ENCODE measurements at regions not wholly inside any gene's neighbourhood (a gene's known extent, or its start where the extent isn't known, plus 50 kb on each side); places are given as distances from the start of the nearest gene placed in this dataset.
A peak's percentile ranks its signal among the peaks of the same experiment; 100 is the strongest.

GRCh38 chr7:106776618-106777347, 88.3 kb upstream of the PIK3CG start:
- ATAC-seq: no peak
- H3K27ac Mint-ChIP-seq: no peak overlapping the region
- H3K9me3 Mint-ChIP-seq: peaks cover 13% of the 10 kb centered on the region
- peaks cover 47% of the 10 kb centered on the region for H3K4me1 Mint-ChIP-seq
- H3K27me3 Mint-ChIP-seq: no peaks in the 10 kb centered on the region
- H3K4me3 Mint-ChIP-seq: no peak overlapping the region
- H3K36me3 Mint-ChIP-seq (ENCODE audit: low read depth): peaks cover 9% of the 10 kb centered on the region
- DNase-seq: no peak

DNA sequence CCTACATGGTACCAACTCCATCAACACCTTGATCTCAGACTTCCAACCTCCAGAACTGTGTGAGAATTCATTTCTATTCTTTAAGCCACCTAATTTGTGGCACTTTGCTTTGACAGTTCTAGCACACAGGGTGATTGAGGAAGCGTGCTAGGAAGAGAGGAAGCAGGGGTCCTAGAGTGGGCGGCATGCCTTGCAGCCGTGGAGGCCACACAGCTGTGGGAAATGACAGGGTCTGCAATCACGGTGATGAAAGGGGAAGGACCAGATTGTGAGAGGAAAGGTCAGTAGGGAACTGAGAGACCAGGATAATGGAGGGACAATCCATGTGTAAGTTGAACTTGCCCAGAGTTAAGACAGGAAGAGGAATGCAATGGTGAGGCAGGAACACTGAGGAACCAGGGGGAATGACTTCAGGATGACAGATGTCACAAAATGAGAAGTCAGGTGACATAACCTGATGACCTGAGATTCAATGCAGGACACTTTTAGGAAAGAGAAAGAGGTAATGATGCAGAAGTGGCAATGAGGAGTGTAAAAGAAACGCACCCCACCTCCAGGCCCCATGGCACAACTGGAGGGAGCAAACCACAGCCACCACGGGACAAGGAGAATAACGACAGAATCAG, 87.3 kb upstream of the PIK3CG start:
- ATAC-seq: no peak
- no peak for DNase-seq
- Mint-ChIP-seq H3K9me3 (peaks cover 12% of the 10 kb centered on the region), H3K4me3 (no peak overlapping the region), H3K27ac (no peak overlapping the region), H3K36me3 (ENCODE audit: low read depth) (peaks cover 9% of the 10 kb centered on the region), H3K4me1 (peaks cover 39% of the 10 kb centered on the region), H3K27me3 (no peaks in the 10 kb centered on the region)

GRCh38 chr7:106778656-106779250, 86.3 kb upstream of the PIK3CG start:
- DNase-seq (no peak), ATAC-seq (no peak)
- Mint-ChIP-seq H3K9me3 (peaks cover 10% of the 10 kb centered on the region), H3K27me3 (no peaks in the 10 kb centered on the region), H3K4me1 (peaks cover 30% of the 10 kb centered on the region), H3K4me3 (no peak overlapping the region), H3K36me3 (ENCODE audit: low read depth) (peaks cover 9% of the 10 kb centered on the region), H3K27ac (no peak overlapping the region)

DNA sequence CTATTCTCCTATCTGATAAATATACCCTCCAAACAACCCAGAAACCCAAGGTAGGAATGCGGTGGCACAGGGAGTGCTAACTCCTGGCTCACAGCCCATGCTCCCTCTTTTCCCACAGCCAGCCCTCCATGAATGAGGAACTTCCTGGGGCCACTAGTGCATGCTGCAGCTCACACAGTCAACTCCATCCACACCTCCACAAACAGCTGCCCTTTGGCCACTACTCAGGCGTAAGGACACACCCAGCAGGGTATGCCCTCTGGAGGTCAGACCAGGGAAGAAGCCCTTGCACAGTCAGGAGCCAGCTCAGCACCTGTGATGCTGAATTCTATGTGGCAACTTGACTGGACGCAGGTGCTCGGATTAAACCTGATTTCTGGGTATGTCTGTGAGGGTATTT, 85.2 kb upstream of the PIK3CG start:
- no peaks in the 10 kb centered on the region for H3K27me3 Mint-ChIP-seq

GRCh38 chr7:106781007-106781406, 84.1 kb upstream of the PIK3CG start:
- Mint-ChIP-seq H3K36me3 (ENCODE audit: low read depth) (peaks cover 3% of the 10 kb centered on the region), H3K4me1 (peaks cover 8% of the 10 kb centered on the region), H3K27ac (no peak overlapping the region), H3K4me3 (no peak overlapping the region), H3K9me3 (peaks cover 10% of the 10 kb centered on the region), H3K27me3 (peaks cover 2% of the 10 kb centered on the region)
- ATAC-seq (no peak), DNase-seq (no peak)

More for the DNA sequence above, 85.2 kb upstream of the PIK3CG start:
- ATAC-seq (peak; percentile 54), DNase-seq (no peak)
- H3K4me1 Mint-ChIP-seq: peaks cover 19% of the 10 kb centered on the region
- peaks cover 10% of the 10 kb centered on the region for H3K9me3 Mint-ChIP-seq
- H3K4me3 Mint-ChIP-seq: no peak overlapping the region
- H3K27ac Mint-ChIP-seq: no peak overlapping the region
- H3K36me3 Mint-ChIP-seq (ENCODE audit: low read depth): peaks cover 5% of the 10 kb centered on the region

- Mint-ChIP-seq H3K4me1 (peaks cover 2% of the 10 kb centered on the region), H3K27me3 (peaks cover 2% of the 10 kb centered on the region), H3K9me3 (peaks cover 2% of the 10 kb centered on the region), H3K4me3 (no peak overlapping the region), H3K36me3 (ENCODE audit: low read depth) (no peaks in the 10 kb centered on the region), H3K27ac (no peak overlapping the region)
- ATAC-seq: no peak
- no peak for DNase-seq
Observed at GRCh38 chr7:106781828-106782544, 83.1 kb upstream of the PIK3CG start.

DNA sequence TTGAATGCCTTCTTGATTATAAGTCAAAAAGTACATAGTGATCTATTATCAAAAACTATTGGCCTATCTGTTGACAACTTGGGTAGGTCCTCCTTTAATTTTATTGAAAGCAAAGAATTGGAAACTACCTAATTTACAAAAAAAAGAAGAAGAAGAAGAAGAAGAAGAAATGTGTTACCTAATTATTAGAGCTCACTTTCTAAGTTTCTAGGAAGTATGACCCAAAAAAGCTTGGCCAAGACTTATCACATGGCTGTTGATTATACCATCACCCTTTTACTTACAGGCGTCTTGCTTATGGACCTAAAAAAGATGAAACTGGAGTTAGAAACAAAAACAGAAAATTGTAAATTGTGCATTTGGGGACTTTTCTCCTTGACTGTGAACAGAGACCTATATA, 81.8 kb upstream of the PIK3CG start:
- DNase-seq (no peak), ATAC-seq (no peak)
- no peaks in the 10 kb centered on the region for H3K36me3 Mint-ChIP-seq (ENCODE audit: low read depth)
- peaks cover 2% of the 10 kb centered on the region for H3K27me3 Mint-ChIP-seq
- H3K4me3 Mint-ChIP-seq: no peak overlapping the region
- no peaks in the 10 kb centered on the region for H3K9me3 Mint-ChIP-seq
- peaks cover 2% of the 10 kb centered on the region for H3K4me1 Mint-ChIP-seq
- no peak overlapping the region for H3K27ac Mint-ChIP-seq

DNA sequence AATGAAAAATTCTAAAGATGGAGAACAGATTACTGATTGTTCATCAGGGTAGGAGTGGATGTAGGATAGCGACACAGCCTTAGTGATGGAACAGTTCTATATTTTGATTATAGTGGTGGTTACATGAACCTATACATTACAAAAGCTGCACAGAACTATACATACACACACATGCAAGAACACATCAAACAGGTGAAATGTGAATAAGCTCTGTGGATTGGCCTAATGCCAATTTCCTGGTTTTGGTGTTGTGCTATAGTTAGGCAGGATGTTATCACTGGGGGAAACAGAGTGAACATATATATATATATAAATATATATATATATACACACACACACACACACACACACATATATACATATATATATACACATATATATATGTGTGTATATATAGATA, 76.4 kb upstream of the PIK3CG start:
- no peaks in the 10 kb centered on the region for H3K9me3 Mint-ChIP-seq
- H3K27ac Mint-ChIP-seq: no peak overlapping the region
- H3K4me1 Mint-ChIP-seq: peaks cover 3% of the 10 kb centered on the region
- H3K27me3 Mint-ChIP-seq: peaks cover 2% of the 10 kb centered on the region
- no peak for DNase-seq
- H3K4me3 Mint-ChIP-seq: no peak overlapping the region
- peaks cover 2% of the 10 kb centered on the region for H3K36me3 Mint-ChIP-seq (ENCODE audit: low read depth)
- no peak for ATAC-seq

DNA sequence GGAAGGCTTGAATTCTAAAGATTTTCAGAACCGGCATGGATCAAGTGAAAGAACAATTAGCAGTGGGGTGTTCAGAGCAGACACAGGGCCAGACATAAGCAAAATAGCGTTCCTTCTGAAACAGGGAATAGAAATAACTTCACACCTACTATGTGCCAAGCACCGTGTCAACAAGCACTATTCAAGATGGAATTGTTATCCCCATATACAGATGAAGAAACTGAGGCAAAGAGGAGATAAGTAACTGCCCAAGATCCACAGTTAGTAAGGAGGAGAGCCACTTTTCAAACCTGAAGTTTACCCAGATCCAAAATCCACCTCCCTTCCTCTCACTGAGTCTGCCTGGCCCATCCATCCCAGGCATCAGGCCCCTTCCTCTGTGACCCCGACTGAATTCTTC, 73.6 kb upstream of the PIK3CG start:
- Mint-ChIP-seq H3K4me3 (no peak overlapping the region), H3K36me3 (ENCODE audit: low read depth) (peaks cover 2% of the 10 kb centered on the region), H3K27ac (no peak overlapping the region), H3K27me3 (no peaks in the 10 kb centered on the region), H3K9me3 (no peaks in the 10 kb centered on the region), H3K4me1 (peaks cover 4% of the 10 kb centered on the region)
- ATAC-seq: no peak
- no peak for DNase-seq

DNA sequence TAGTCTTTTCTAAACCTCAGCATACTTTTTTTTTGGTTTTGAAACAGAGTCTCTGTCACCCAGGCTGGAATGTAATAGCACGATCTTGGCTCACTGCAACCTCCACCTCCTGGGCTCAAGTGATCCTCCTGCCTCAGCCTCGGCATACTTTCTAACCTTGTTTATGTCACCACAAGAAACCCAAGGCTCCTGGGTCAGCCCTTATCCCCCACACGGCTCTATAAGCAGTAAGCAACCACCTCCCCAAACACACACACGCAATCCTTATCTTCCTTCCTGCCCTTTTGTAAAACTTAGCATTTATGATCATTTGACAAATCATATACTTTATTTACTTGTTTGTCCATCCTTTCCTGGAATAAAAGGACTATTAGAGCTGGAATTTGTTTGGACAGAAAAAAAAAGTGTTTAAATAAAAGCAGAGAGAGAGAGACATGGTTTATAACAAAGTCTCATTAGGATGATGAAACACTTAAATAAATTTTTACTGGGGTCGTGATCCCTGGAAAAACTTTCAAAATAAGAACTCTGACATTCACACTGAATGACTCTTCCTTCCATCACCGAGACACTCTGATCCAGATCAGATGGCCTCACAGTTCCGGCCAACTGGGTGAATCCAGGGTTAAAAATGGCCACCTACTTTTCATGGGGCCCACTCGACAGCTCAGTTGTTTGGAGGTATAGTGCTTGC, 72.7 kb upstream of the PIK3CG start:
- H3K4me1 Mint-ChIP-seq: peaks cover 4% of the 10 kb centered on the region
- H3K4me3 Mint-ChIP-seq: no peak overlapping the region

GRCh38 chr7:106793015-106793975, 71.8 kb upstream of the PIK3CG start:
- Mint-ChIP-seq H3K4me3 (no peak overlapping the region), H3K27ac (no peak overlapping the region), H3K4me1 (peaks cover 4% of the 10 kb centered on the region), H3K27me3 (no peaks in the 10 kb centered on the region), H3K9me3 (peaks cover 9% of the 10 kb centered on the region), H3K36me3 (ENCODE audit: low read depth) (peaks cover 4% of the 10 kb centered on the region)
- DNase-seq: peak; percentile 48
- no peak for ATAC-seq

More for the DNA sequence above, 72.7 kb upstream of the PIK3CG start:
- Mint-ChIP-seq H3K27ac (no peak overlapping the region), H3K9me3 (peaks cover 7% of the 10 kb centered on the region), H3K27me3 (no peaks in the 10 kb centered on the region), H3K36me3 (ENCODE audit: low read depth) (peaks cover 2% of the 10 kb centered on the region)
- DNase-seq (no peak), ATAC-seq (no peak)

DNA sequence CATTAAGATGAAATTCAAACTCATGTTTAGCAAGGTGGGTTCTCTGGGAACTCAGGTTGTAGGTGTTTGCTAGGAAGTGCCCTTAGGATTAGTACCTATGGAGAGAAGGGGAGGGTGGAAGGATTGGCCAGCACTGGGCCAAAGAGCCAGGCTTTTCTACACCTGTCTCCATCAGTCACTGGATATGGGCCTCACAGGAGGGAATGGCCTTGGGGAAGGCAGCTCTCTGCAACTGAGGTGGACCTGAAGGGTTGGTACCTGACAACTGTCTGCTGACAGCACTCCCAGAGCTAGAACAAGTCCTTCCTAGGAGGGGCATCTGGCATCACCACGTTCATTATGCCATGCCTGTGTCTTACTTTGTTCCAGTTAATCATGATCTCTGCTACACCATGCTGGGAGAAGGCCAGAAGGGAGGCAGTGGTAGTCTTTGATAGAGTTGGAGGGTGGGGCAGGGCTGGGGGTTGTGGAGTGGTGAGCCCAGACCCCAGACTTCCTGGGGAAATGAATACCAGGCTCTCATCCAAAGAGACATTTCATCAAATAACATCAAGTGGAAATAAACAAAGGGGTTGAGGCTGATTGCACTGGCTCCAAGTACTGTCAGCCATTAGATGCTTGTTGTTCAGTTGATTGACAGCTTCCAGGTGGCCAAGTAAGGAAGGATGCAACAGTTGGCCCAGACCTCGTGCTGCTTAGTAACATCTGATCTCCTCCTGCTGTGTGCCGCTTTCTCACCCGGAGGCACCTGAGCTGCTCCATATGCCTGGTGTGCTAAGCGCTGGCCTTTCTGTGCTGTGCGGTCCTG, 70.6 kb upstream of the PIK3CG start:
- Mint-ChIP-seq H3K4me1 (peaks cover 1% of the 10 kb centered on the region), H3K9me3 (peaks cover 9% of the 10 kb centered on the region), H3K36me3 (ENCODE audit: low read depth) (peaks cover 7% of the 10 kb centered on the region), H3K4me3 (no peak overlapping the region), H3K27ac (no peak overlapping the region), H3K27me3 (no peaks in the 10 kb centered on the region)
- DNase-seq (no peak), ATAC-seq (no peak)

Data from activated naive CD8-positive, alpha-beta T cell treated with anti-CD3 and anti-CD28 coated beads, Interleukin-2, amount 50 U/mL, for 24 hours (primary cell).